GM20000 (cell line): ENCODE measurements at regions not wholly inside any gene's neighbourhood (a gene's known extent, or its start where the extent isn't known, plus 50 kb on each side); places are given as distances from the start of the nearest gene placed in this dataset.
A peak's percentile ranks its signal among the peaks of the same experiment; 100 is the strongest.
"Not testable (repeated sequence)": the region's sequence is repeated elsewhere in the genome, so short reads cannot be mapped to it uniquely, and the experiment has no call there.

Source experiments
- DNase-seq: peaks from one replicate; pipeline ENCODE4 v3.0.0; 2012; ENCODE audit warnings: low spot score
- TF ChIP-seq, protein P1 (sequence below): IDR thresholded peaks from 2 replicates; pipeline ENCODE4 v1.5.1; 2012; ENCODE audit warnings: mild to moderate bottlenecking, control low read depth; ENCODE audit errors: extremely low read depth, missing control alignments

DNA sequence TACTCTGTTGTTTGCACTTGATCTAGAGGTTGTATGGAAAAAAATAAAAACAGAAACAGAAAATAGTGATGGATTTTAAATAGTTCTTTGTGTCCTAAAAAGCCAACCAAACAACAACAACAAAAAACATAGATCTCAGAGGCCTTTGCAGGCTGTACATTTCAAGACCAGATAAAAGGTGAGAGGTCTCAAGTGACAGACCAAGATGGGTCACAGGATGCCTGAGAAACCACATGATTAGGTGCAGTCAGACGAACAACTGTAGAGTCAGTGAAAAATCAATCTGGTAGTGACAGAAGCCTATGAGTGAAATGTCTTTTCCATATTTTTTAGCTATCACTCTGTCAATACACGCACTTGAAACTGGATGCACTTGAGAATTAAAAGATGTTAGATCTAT is 193.5 kb upstream of the SAMSN1 start:
- DNase-seq: no peak
- TF ChIP-seq, protein P1, sequence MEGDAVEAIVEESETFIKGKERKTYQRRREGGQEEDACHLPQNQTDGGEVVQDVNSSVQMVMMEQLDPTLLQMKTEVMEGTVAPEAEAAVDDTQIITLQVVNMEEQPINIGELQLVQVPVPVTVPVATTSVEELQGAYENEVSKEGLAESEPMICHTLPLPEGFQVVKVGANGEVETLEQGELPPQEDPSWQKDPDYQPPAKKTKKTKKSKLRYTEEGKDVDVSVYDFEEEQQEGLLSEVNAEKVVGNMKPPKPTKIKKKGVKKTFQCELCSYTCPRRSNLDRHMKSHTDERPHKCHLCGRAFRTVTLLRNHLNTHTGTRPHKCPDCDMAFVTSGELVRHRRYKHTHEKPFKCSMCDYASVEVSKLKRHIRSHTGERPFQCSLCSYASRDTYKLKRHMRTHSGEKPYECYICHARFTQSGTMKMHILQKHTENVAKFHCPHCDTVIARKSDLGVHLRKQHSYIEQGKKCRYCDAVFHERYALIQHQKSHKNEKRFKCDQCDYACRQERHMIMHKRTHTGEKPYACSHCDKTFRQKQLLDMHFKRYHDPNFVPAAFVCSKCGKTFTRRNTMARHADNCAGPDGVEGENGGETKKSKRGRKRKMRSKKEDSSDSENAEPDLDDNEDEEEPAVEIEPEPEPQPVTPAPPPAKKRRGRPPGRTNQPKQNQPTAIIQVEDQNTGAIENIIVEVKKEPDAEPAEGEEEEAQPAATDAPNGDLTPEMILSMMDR: no peak

DNA sequence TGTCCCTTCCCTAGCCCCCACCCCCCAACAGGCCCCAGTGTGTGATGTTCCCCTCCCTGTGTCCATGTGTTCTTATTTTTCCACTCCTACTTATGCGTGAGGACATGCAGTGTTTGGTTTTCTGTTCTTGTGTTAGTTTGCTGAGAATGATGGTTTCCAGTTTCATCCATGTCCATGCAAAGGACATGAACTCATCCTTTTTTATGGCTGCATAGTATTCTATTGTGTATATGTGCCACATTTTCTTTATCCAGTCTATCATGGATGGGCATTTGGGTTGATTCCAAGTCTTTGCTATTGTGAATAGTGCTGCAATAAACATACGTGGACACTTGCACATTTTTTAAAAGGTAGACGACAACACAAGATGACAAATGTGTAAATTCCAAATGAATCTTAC is 192.5 kb upstream of the SAMSN1 start:
- DNase-seq: not testable (repeated sequence)

DNA sequence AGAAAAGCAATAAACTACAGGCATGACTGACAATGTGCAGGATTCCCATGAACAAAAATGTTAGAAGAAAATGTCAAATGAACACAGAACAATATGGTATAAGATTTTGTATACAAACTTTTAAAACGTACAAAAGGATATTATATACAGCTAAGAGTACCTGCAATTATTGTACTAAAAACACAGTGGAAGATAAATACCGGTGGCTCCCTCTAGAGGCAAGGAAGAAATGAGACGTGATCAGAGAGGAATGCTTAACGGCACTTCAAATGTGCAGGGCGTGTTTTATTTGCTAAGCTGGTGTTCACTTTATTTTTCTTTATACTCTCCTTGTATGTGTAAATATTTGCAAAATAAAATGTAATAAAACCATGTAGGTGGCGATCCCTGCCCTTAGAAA is 191.8 kb upstream of the SAMSN1 start:
- DNase-seq: peak; percentile 9
- TF ChIP-seq, protein P1: peak; percentile 44

DNA sequence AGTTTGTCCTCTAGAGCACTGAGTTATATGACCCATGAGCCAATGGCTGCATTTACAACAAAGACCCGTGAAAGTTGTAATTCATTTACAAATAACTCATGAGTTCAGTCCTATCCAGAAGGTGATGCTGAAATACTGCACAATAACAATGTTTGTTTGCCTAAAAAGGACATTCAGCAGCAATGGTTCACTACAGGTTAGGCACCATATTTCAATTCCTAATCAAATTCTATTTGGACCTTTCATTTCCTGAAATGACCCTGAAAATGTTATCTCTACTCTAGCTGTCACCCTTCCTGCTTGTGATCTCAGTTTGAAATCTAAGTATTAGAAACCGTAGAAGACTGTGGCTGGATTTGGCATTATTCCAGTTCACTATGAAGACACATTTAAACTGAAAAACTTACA is 191.2 kb upstream of the SAMSN1 start:
- TF ChIP-seq, protein P1: no peak
- no peak for DNase-seq

DNA sequence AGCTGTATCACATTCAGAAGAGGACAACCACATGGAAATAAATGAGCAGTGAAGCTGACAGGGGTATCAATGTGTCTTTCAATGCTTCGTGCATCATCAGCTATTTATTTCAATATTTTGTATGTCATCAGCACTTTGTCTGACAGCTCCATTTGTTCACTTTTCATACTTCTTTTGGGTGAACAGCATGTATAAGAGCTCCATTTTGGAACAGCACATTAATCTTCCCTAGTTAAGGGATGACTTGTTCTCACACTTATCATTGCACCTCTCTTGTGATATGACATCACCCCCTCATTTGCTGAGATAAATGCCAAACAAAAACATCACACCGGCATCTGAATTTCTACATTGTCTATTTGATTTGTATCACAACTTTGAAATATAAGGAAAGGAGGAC is 190.6 kb upstream of the SAMSN1 start:
- TF ChIP-seq, protein P1: no peak
- DNase-seq: no peak

DNA sequence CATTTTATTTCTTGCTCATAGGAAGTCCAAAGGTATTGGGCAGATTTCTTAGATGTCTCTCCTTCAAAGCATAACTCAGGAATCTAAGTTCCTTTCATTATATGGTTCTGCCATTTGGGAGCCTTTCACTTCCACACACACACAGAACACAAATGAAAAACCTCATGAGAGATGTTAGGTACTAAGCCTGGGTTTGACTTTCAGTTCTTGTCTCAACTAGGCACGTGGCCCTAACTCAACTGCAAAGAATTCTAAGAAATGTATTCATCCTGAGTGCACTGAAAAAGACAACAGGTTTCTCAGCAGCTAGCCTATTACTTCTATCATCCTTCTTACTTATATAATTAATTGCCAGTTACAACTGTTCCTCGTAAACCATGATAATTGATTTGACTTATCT is 190.0 kb upstream of the SAMSN1 start:
- peak; percentile 6 for DNase-seq
- TF ChIP-seq, protein P1: no peak

DNA sequence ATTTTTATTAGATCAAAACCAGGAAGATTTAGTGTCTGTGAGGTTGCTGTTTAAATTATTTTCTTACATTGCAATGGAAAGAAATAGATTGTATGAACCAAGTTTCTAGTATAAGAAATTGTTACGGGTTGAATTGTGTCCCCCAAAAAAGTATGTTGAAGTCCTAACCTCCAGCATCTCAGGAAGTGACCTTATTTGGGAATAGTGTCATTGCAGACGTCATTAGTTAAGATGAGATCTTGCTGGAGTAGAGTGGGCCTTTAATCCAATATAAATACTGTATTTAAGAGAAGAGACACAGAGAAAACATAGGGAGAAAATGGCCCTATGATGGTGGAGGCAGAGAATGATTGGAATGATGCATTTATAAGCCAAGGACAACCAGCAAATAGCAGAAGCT is 188.7 kb upstream of the SAMSN1 start:
- TF ChIP-seq, protein P1: no peak
- no peak for DNase-seq

DNA sequence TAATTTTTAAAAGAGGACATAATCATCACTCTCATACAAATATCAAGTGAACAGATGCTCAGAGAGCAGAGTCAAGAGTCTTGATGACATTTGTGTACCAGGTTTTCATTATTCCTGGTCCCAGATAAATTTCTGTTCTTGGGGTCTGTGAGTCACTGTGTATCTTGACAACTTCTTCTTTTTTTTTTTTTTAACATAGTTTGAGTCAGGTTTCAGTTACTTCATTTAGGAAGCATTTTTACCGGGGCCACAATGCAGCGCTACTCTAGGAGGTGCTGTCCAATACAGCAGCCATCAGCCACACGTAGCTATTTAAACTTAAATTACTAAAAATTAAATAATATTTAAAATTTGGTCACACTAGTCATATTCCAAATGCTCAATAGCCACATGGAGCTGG is 188.1 kb upstream of the SAMSN1 start:
- DNase-seq: peak; percentile 8
- TF ChIP-seq, protein P1: no peak
